GM23338 (cell line): ENCODE measurements at regions not wholly inside any gene's neighbourhood (a gene's known extent, or its start where the extent isn't known, plus 50 kb on each side); places are given as distances from the start of the nearest gene placed in this dataset.

Experiments
- ATAC-seq: fragments of 200-7000 bp; cut with Tn5 transposase; 3 replicates; pipeline ENCODE4 v1.9.1; 2020
- DNase-seq: peaks from one replicate; pipeline ENCODE4 v3.0.0-alpha.2; 2015; ENCODE audit warnings: low spot score
- H2AFZ ChIP-seq: fragments of 200-600 bp; sonication (generic); 2 replicates; pipeline ENCODE4 v1.8.0; 2016; ENCODE audit warnings: antibody characterized with exemption, mild to moderate bottlenecking, moderate library complexity
- H3F3A ChIP-seq: fragments of 200-600 bp; sonication (generic); replicated peaks from 2 replicates; pipeline ENCODE4 v1.8.0; 2017; ENCODE audit warnings: antibody characterized with exemption, mixed run types, low read depth
- H3K27ac ChIP-seq: fragments of 200-600 bp; sonication (generic); 2 replicates; pipeline ENCODE4 v1.6.1; 2016; ENCODE audit warnings: low read depth
- H3K27me3 ChIP-seq: fragments of 200-600 bp; sonication (generic); 2 replicates; pipeline ENCODE4 v1.8.0; 2016; ENCODE audit warnings: mild to moderate bottlenecking, mixed run types, moderate library complexity; ENCODE audit not compliant: insufficient read depth
- H3K36me3 ChIP-seq: fragments of 200-600 bp; sonication (generic); 2 replicates; pipeline ENCODE4 v1.8.0; 2016; ENCODE audit warnings: mild to moderate bottlenecking; ENCODE audit not compliant: insufficient read depth
- H3K4me1 ChIP-seq: fragments of 200-600 bp; sonication (generic); 2 replicates; pipeline ENCODE4 v1.8.0; 2016; ENCODE audit warnings: mild to moderate bottlenecking, moderate library complexity; ENCODE audit not compliant: insufficient read depth
- H3K4me2 ChIP-seq: fragments of 200-600 bp; sonication (generic); 2 replicates; pipeline ENCODE4 v1.7.1; 2017; ENCODE audit warnings: mixed run types
- H3K4me3 ChIP-seq: fragments of 200-600 bp; sonication (generic); 2 replicates; pipeline ENCODE4 v1.6.1; 2016; ENCODE audit warnings: mixed run types
- H3K79me2 ChIP-seq: fragments of 200-600 bp; sonication (generic); replicated peaks from 2 replicates; pipeline ENCODE4 v1.8.0; 2017; ENCODE audit warnings: mild to moderate bottlenecking; ENCODE audit not compliant: insufficient read depth
- H3K9me2 ChIP-seq: fragments of 200-600 bp; sonication (generic); 2 replicates; pipeline ENCODE4 v1.8.0; 2017; ENCODE audit not compliant: insufficient read depth
- H4K20me1 ChIP-seq: fragments of 200-600 bp; sonication (generic); replicated peaks from 2 replicates; pipeline ENCODE4 v1.8.0; 2017; ENCODE audit warnings: mild to moderate bottlenecking; ENCODE audit not compliant: insufficient read depth
- H3K27ac Mint-ChIP-seq: 2 replicates; pipeline ENCODE4 v1.8.0; 2020; ENCODE audit warnings: inconsistent platforms, mild to moderate bottlenecking, moderate library complexity, mixed read lengths
- H3K27me3 Mint-ChIP-seq: 3 replicates; pipeline ENCODE4 v1.8.0; 2022; ENCODE audit warnings: low read depth, mild to moderate bottlenecking, moderate library complexity, mixed read lengths, inconsistent platforms; ENCODE audit not compliant: insufficient read depth, poor library complexity
- H3K36me3 Mint-ChIP-seq: 3 replicates; pipeline ENCODE4 v1.8.0; 2021; ENCODE audit warnings: low read depth, mild to moderate bottlenecking, inconsistent platforms, moderate library complexity, mixed read lengths
- H3K4me1 Mint-ChIP-seq: 3 replicates; pipeline ENCODE4 v1.8.0; 2020; ENCODE audit warnings: mild to moderate bottlenecking, inconsistent platforms, mixed read lengths
- H3K4me3 Mint-ChIP-seq: 3 replicates; pipeline ENCODE4 v1.8.0; 2021; ENCODE audit warnings: moderate library complexity, mild to moderate bottlenecking, inconsistent platforms, mixed read lengths
- H3K9me3 Mint-ChIP-seq: 3 replicates; pipeline ENCODE4 v1.8.0; 2020; ENCODE audit warnings: moderate library complexity, mild to moderate bottlenecking, inconsistent platforms, mixed read lengths
- EZH2 ChIP-seq: fragments of 200-600 bp; sonication (generic); IDR thresholded peaks from one replicate; pipeline ENCODE4 v1.8.0; 2017; ENCODE audit warnings: antibody characterized with exemption, mild to moderate bottlenecking, low read depth; ENCODE audit not compliant: unreplicated experiment
- EZH2phosphoT487 ChIP-seq: fragments of 200-600 bp; sonication (generic); IDR thresholded peaks from one replicate; pipeline ENCODE4 v1.8.1; 2018; ENCODE audit warnings: antibody characterized with exemption; ENCODE audit not compliant: unreplicated experiment
- JUNB ChIP-seq: IDR thresholded peaks from one replicate; pipeline ENCODE4 v1.6.1; 2016; ENCODE audit warnings: antibody characterized with exemption; ENCODE audit not compliant: unreplicated experiment
- POLR2AphosphoS5 ChIP-seq: IDR thresholded peaks from 2 replicates; pipeline ENCODE4 v1.6.1; 2016; ENCODE audit warnings: antibody characterized with exemption, low read depth
- ZNF331 ChIP-seq: fragments of 250-450 bp; sonication (Bioruptor Pico); IDR thresholded peaks from 2 replicates; pipeline ENCODE4 v1.5.0; 2020; ENCODE audit warnings: low read depth, mild to moderate bottlenecking, moderate library complexity
- TF ChIP-seq, protein P1 (sequence below): IDR thresholded peaks from 2 replicates; pipeline ENCODE4 v1.6.1; 2016; ENCODE audit warnings: antibody characterized with exemption
- TF ChIP-seq, protein P2 (sequence below): IDR thresholded peaks from one replicate; pipeline ENCODE4 v1.6.1; 2018; ENCODE audit warnings: antibody characterized with exemption; ENCODE audit not compliant: unreplicated experiment

DNA sequence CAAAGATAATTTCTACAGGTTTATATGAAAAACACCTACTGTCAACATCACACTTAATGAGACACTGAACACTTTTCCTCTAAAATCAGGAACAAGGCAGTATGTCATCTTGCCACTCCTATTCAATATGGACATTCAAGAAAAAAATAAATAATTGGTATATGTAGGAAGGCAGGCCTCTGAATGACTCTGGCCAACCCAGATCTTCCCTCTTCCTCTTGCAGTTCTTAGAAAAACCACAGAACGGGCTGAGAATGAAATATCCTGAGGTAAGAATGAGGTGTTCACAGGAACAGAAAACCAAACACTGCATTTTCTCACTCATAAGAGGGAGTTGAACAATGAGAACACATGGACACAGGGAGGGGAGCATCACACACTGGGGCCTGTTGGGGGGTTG, 1207.2 kb upstream of the CITED2 start:
- Mint-ChIP-seq H3K27me3 (no peaks in the 10 kb centered on the region), H3K4me1 (peaks cover 3% of the 10 kb centered on the region; the same call in 1 of the 3 replicates), H3K27ac (no peak overlapping the region), H3K4me3 (no peak overlapping the region), H3K9me3 (no peaks in the 10 kb centered on the region; the same call in 2 of the 3 replicates), H3K36me3 (no peaks in the 10 kb centered on the region)
- no peaks in the 10 kb centered on the region for H3F3A ChIP-seq
- ATAC-seq, result no peak
- TF ChIP-seq, protein P1, sequence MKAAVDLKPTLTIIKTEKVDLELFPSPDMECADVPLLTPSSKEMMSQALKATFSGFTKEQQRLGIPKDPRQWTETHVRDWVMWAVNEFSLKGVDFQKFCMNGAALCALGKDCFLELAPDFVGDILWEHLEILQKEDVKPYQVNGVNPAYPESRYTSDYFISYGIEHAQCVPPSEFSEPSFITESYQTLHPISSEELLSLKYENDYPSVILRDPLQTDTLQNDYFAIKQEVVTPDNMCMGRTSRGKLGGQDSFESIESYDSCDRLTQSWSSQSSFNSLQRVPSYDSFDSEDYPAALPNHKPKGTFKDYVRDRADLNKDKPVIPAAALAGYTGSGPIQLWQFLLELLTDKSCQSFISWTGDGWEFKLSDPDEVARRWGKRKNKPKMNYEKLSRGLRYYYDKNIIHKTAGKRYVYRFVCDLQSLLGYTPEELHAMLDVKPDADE, result no peak
- TF ChIP-seq POLR2AphosphoS5, result no peak
- TF ChIP-seq, protein P2, sequence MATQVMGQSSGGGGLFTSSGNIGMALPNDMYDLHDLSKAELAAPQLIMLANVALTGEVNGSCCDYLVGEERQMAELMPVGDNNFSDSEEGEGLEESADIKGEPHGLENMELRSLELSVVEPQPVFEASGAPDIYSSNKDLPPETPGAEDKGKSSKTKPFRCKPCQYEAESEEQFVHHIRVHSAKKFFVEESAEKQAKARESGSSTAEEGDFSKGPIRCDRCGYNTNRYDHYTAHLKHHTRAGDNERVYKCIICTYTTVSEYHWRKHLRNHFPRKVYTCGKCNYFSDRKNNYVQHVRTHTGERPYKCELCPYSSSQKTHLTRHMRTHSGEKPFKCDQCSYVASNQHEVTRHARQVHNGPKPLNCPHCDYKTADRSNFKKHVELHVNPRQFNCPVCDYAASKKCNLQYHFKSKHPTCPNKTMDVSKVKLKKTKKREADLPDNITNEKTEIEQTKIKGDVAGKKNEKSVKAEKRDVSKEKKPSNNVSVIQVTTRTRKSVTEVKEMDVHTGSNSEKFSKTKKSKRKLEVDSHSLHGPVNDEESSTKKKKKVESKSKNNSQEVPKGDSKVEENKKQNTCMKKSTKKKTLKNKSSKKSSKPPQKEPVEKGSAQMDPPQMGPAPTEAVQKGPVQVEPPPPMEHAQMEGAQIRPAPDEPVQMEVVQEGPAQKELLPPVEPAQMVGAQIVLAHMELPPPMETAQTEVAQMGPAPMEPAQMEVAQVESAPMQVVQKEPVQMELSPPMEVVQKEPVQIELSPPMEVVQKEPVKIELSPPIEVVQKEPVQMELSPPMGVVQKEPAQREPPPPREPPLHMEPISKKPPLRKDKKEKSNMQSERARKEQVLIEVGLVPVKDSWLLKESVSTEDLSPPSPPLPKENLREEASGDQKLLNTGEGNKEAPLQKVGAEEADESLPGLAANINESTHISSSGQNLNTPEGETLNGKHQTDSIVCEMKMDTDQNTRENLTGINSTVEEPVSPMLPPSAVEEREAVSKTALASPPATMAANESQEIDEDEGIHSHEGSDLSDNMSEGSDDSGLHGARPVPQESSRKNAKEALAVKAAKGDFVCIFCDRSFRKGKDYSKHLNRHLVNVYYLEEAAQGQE, result no peak
- TF ChIP-seq EZH2phosphoT487, result no peak
- no peaks in the 10 kb centered on the region for H3K27me3 ChIP-seq
- no peak overlapping the region for H3K4me3 ChIP-seq
- DNase-seq, result no peak
- no peaks in the 10 kb centered on the region for H3K79me2 ChIP-seq
- no peak overlapping the region for H3K27ac ChIP-seq
- no peak overlapping the region for H2AFZ ChIP-seq
- H3K4me1 ChIP-seq, result no peaks in the 10 kb centered on the region; the same call in 1 of the 2 replicates
- H3K36me3 ChIP-seq, result no peaks in the 10 kb centered on the region
- H3K9me2 ChIP-seq, result no peaks in the 10 kb centered on the region
- no peaks in the 10 kb centered on the region for H4K20me1 ChIP-seq
- no peak overlapping the region for H3K4me2 ChIP-seq

DNA sequence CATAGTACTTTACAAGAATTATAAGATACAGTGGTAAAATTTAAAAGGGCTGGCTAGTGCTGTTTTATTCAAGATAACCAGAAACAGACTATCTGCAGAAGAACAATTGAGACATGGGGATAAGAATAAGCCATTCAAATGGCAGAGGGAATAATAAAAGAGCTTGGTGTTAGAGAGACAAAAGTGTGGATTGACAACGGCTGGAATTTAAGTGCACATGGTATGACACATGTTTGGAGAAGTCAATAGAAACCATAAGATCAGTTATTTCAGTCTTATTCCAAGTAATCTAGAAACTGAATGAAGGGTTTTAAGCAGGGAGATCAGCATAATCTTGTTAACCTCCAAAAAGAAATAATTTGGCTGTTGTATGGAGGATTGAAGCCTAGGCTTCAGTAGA, 1205.5 kb upstream of the CITED2 start:
- Mint-ChIP-seq H3K27ac (no peak overlapping the region), H3K27me3 (no peaks in the 10 kb centered on the region), H3K4me1 (peaks cover 3% of the 10 kb centered on the region; the same call in 1 of the 3 replicates), H3K4me3 (no peak overlapping the region), H3K36me3 (no peaks in the 10 kb centered on the region), H3K9me3 (no peaks in the 10 kb centered on the region)
- Histone ChIP-seq H3F3A (no peaks in the 10 kb centered on the region), H3K4me1 (no peaks in the 10 kb centered on the region; the same call in 1 of the 2 replicates), H3K79me2 (no peaks in the 10 kb centered on the region), H3K27me3 (no peaks in the 10 kb centered on the region), H3K4me3 (no peak overlapping the region), H4K20me1 (no peaks in the 10 kb centered on the region), H3K9me2 (no peaks in the 10 kb centered on the region), H3K4me2 (no peak overlapping the region), H2AFZ (no peak overlapping the region), H3K27ac (no peak overlapping the region), H3K36me3 (no peaks in the 10 kb centered on the region)
- no peak for DNase-seq
- no peak for ATAC-seq
- no peak for TF ChIP-seq EZH2
- TF ChIP-seq, protein P2, result no peak
- no peak for TF ChIP-seq ZNF331 (CRISPR knock-in tag)
- TF ChIP-seq JUNB, result no peak
